Activated B cell treated with CpG ODN at 0.5 μM for 24 hours (primary cell): ENCODE measurements at regions not wholly inside any gene's neighbourhood (a gene's known extent, or its start where the extent isn't known, plus 50 kb on each side); places are given as distances from the start of the nearest gene placed in this dataset.

Source experiments
- ATAC-seq: fragments of 200-7000 bp; cut with Tn5 transposase; one replicate; pipeline ENCODE4 v1.10.0; 2021; ENCODE audit warnings: low read depth, mild to moderate bottlenecking, moderate library complexity
- CTCF ChIA-PET: fragments of 350-600 bp; sonication (Branson Sonifier 250); formaldehyde crosslinking; loops from one replicate; lab custom pipeline; 2021; ENCODE audit warnings: antibody characterized with exemption; lab: Charles Lee
- POLR2A ChIA-PET: fragments of 350-600 bp; sonication (Branson Sonifier 250); formaldehyde crosslinking; loops from one replicate; lab custom pipeline; 2021; ENCODE audit warnings: antibody characterized with exemption; lab: Charles Lee
- DNase-seq: peaks from one replicate; pipeline ENCODE4 v3.0.0; 2022
- H3K27ac Mint-ChIP-seq: one replicate; pipeline ENCODE4 v1.8.0; 2020; ENCODE audit warnings: mixed read lengths
- H3K27me3 Mint-ChIP-seq: one replicate; pipeline ENCODE4 v1.8.0; 2021; ENCODE audit warnings: mixed read lengths
- H3K36me3 Mint-ChIP-seq: one replicate; pipeline ENCODE4 v1.8.0; 2021; ENCODE audit warnings: low read depth, mixed read lengths
- H3K4me1 Mint-ChIP-seq: one replicate; pipeline ENCODE4 v1.8.0; 2021; ENCODE audit warnings: mixed read lengths
- H3K4me3 Mint-ChIP-seq: one replicate; pipeline ENCODE4 v1.8.0; 2020; ENCODE audit warnings: mild to moderate bottlenecking, mixed read lengths
- H3K9me3 Mint-ChIP-seq: one replicate; pipeline ENCODE4 v1.8.0; 2020; ENCODE audit warnings: mixed read lengths
- intact Hi-C: fragments of 100-400 bp; cut with micrococcal nuclease; formaldehyde crosslinking; loops from one replicate; pipeline ENCODE4 v1.15.1; 2024
- TF ChIP-seq, protein P1 (sequence below): fragments of 200-600 bp; IDR thresholded peaks from one replicate; pipeline ENCODE4 v1.8.0; 2022; ENCODE audit warnings: antibody characterized with exemption, mild to moderate bottlenecking

DNA sequence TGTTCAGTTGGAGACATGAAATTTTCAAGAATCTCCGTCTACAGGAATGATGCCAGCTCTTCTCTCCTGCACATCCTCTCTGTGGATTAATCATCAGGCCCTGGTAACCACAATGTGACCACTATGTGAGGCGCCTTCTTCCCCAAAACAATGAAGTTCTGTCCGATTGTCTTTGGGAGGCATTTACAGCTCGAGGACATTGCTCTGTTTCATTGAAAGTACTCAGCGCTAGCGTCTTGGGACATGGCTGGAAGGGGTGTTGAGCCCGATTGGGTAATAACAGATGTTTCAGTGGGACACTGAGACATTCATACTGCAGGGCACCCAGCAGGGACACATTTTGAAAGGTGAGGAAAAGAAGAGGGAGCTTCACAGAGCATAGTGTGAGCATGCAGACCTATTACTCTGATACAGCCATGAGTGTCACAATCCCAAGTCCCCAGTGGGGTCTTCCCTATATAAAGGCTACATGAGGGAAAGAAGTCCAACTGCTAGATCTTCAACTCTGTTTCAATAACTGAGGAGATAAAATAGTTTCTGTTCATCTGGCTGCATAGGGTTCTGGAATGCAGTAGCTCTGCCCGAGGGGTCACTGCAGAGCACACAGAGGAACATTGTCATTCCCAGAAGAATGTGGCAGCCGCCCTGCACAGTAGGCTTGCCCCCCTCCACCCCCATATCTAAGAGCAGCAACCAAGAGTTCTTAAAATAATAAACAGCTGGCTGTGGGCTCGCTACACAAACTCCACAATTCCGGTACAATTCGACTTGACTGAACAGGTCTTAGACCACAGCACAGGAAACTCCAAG lies 237.3 kb downstream of the OSR1 start:
- TF ChIP-seq, protein P1, sequence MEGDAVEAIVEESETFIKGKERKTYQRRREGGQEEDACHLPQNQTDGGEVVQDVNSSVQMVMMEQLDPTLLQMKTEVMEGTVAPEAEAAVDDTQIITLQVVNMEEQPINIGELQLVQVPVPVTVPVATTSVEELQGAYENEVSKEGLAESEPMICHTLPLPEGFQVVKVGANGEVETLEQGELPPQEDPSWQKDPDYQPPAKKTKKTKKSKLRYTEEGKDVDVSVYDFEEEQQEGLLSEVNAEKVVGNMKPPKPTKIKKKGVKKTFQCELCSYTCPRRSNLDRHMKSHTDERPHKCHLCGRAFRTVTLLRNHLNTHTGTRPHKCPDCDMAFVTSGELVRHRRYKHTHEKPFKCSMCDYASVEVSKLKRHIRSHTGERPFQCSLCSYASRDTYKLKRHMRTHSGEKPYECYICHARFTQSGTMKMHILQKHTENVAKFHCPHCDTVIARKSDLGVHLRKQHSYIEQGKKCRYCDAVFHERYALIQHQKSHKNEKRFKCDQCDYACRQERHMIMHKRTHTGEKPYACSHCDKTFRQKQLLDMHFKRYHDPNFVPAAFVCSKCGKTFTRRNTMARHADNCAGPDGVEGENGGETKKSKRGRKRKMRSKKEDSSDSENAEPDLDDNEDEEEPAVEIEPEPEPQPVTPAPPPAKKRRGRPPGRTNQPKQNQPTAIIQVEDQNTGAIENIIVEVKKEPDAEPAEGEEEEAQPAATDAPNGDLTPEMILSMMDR: no peak
- Mint-ChIP-seq H3K27ac (no peak overlapping the region), H3K36me3 (no peaks in the 10 kb centered on the region), H3K27me3 (no peaks in the 10 kb centered on the region), H3K4me3 (no peak overlapping the region), H3K9me3 (peaks cover 2% of the 10 kb centered on the region), H3K4me1 (no peaks in the 10 kb centered on the region)
- no peak for ATAC-seq
- DNase-seq: no peak
- POLR2A ChIA-PET: no interaction called here
- intact Hi-C loops: no loop called here
- CTCF ChIA-PET: no interaction called here

DNA sequence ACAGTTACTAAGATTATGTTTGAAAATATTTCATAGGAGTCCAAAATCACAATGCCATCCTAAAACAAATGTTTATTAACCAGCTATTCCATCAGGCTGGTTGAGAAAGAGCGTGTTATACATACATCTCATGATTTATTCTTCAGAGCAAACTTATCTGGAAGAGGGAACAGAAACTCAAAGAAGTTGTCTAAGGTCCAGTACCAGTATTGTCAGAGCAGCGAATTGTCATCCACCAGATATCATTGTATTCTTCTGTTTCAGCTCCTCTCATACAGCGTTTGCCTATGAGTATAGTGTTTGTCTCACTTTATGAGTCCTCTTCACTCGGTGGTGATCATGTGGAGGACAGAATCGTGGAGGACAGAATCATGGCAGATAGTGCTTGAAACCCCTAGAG lies 238.2 kb downstream of the OSR1 start:
- no peaks in the 10 kb centered on the region for H3K4me1 Mint-ChIP-seq
- peaks cover 2% of the 10 kb centered on the region for H3K9me3 Mint-ChIP-seq
- H3K27me3 Mint-ChIP-seq: no peaks in the 10 kb centered on the region
- POLR2A ChIA-PET: no interaction called here
- H3K27ac Mint-ChIP-seq: no peak overlapping the region
- TF ChIP-seq, protein P1: no peak
- DNase-seq: no peak
- no peak overlapping the region for H3K4me3 Mint-ChIP-seq
- no peak for ATAC-seq
- CTCF ChIA-PET: no interaction called here
- intact Hi-C loops: no loop called here
- H3K36me3 Mint-ChIP-seq: no peaks in the 10 kb centered on the region

DNA sequence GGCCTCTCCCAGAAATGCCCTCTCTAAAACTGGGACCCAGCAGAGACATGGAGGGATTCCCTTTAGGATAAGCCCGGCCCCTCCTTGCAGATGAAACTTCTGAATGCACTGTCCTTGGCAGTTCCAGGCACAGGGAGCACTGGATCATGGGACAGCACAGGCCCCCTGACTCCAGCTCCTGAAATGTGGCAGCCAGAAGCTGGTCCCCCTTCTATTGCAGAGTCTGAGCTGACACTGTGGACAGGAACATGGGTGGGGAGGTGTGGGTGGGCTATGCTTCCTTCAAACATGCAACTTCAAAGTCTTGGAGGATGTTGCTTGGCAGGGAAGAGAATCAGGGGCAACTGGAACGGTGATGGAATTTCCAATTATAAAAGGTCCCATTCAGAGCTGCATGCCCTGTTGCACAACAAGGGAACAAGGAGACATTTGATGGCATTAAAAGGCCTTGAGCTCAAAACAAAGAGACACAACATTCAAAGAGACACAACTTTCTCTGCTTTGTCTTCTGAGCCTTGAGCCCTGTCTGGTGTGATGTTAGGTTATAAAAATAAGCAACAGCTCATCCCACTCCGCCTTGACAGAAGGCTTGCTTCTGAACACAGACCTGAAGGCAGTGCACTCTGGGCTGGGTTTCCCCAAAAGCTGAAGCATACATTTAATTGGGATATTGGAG lies 239.0 kb downstream of the OSR1 start:
- ATAC-seq (no peak), DNase-seq (no peak)
- intact Hi-C loops: no loop called here
- Mint-ChIP-seq H3K4me3 (no peak overlapping the region), H3K9me3 (peaks cover 2% of the 10 kb centered on the region), H3K4me1 (no peaks in the 10 kb centered on the region), H3K27me3 (no peaks in the 10 kb centered on the region), H3K36me3 (no peaks in the 10 kb centered on the region), H3K27ac (no peak overlapping the region)
- POLR2A ChIA-PET: no interaction called here
- CTCF ChIA-PET: no interaction called here
- TF ChIP-seq, protein P1: no peak

DNA sequence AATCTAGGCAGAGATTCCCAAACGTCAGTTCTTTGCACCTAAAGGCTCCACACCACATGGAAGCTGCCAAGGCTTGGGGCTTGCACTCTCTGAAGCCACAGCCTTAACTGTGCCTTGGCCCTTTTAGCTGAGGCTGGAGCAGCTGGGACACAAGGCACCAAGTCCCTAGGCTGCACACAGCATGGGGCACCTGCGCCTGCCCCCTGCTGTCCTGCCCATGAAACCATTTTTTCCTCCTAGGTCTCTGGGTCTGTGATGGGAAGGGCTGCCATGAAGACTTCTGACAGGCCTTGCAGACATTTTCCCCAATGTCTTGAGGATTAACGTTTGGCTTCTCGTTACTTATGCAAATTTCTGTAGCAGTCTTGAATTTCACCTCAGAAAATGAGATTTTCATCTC lies 241.5 kb downstream of the OSR1 start:
- DNase-seq: no peak
- intact Hi-C loops: no loop called here
- H3K9me3 Mint-ChIP-seq: peaks cover 2% of the 10 kb centered on the region
- POLR2A ChIA-PET: no interaction called here
- H3K27ac Mint-ChIP-seq: no peak overlapping the region
- H3K4me1 Mint-ChIP-seq: no peaks in the 10 kb centered on the region
- no peak overlapping the region for H3K4me3 Mint-ChIP-seq
- no peaks in the 10 kb centered on the region for H3K27me3 Mint-ChIP-seq
- CTCF ChIA-PET: no interaction called here
- ATAC-seq: no peak
- TF ChIP-seq, protein P1: no peak
- no peaks in the 10 kb centered on the region for H3K36me3 Mint-ChIP-seq

DNA sequence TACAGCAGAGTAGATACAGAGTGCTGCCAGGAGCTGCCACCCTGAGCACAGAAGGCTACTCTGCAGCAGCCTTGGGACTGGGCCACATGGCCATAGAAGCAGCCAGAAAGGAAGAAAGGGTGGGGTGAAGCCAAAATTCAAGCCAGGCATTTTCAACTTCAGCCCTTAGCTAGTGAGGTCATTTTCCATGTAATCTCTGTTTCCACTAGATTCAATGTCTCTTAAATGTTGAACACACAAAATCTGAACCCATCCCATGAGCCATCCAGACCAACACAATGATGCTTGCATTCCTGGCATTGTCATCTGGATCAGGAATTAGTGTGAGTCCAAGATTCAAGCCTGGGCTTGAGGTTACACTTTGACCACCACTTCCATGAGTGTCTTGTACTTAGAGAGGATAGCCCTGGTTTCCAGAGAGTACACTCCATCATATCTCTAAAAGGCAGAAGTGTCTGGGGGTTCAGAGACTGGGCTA lies 243.6 kb downstream of the OSR1 start:
- Mint-ChIP-seq H3K27me3 (no peaks in the 10 kb centered on the region), H3K4me1 (no peaks in the 10 kb centered on the region), H3K9me3 (peaks cover 2% of the 10 kb centered on the region), H3K27ac (no peak overlapping the region), H3K36me3 (no peaks in the 10 kb centered on the region), H3K4me3 (no peak overlapping the region)
- DNase-seq: no peak
- TF ChIP-seq, protein P1: no peak
- POLR2A ChIA-PET: no interaction called here
- intact Hi-C loops: no loop called here
- ATAC-seq: no peak
- CTCF ChIA-PET: no interaction called here
